Skeletal muscle tissue (tissue), 3 donors: ENCODE measurements at regions not wholly inside any gene's neighbourhood (a gene's known extent, or its start where the extent isn't known, plus 50 kb on each side); places are given as distances from the start of the nearest gene placed in this dataset.

ENCODE experiments used
- H3K27ac ChIP-seq: one replicate; pipeline ENCODE4 v1.7.0; 2013; ENCODE audit warnings: mild to moderate bottlenecking, low read depth, low read length, inconsistent platforms
- H3K27me3 ChIP-seq, 3 donors: one replicate each; pipeline ENCODE4 v1.7.0; 2013; ENCODE audit warnings: low read length in 3 of 3; ENCODE audit not compliant: control insufficient read depth in 3 of 3, insufficient read depth in 3 of 3
- H3K36me3 ChIP-seq, 3 donors: one replicate each; pipeline ENCODE4 v1.7.0; 2013; ENCODE audit warnings: low read length in 3 of 3; ENCODE audit not compliant: control insufficient read depth in 3 of 3, insufficient read depth in 3 of 3
- H3K4me1 ChIP-seq, 3 donors: one replicate each; pipeline ENCODE4 v1.7.0; 2013; ENCODE audit warnings: low read length in 3 of 3, mild to moderate bottlenecking in 3 of 3; ENCODE audit not compliant: control insufficient read depth in 3 of 3, insufficient read depth in 3 of 3
- H3K4me3 ChIP-seq, 3 donors: one replicate each; pipeline ENCODE4 v1.7.0; 2013; ENCODE audit warnings: low read length in 3 of 3
- H3K9ac ChIP-seq, 3 donors: one replicate each; pipeline ENCODE4 v1.7.0; 2013; ENCODE audit warnings: low read length in 3 of 3, mild to moderate bottlenecking in 3 of 3, moderate library complexity in 2 of 3, low read depth in 1 of 3
- H3K9me3 ChIP-seq, 3 donors: one replicate each; pipeline ENCODE4 v1.7.0; 2013; ENCODE audit warnings: low read length in 3 of 3; ENCODE audit not compliant: control insufficient read depth in 3 of 3
- donor health status: Osteomylitis.

DNA sequence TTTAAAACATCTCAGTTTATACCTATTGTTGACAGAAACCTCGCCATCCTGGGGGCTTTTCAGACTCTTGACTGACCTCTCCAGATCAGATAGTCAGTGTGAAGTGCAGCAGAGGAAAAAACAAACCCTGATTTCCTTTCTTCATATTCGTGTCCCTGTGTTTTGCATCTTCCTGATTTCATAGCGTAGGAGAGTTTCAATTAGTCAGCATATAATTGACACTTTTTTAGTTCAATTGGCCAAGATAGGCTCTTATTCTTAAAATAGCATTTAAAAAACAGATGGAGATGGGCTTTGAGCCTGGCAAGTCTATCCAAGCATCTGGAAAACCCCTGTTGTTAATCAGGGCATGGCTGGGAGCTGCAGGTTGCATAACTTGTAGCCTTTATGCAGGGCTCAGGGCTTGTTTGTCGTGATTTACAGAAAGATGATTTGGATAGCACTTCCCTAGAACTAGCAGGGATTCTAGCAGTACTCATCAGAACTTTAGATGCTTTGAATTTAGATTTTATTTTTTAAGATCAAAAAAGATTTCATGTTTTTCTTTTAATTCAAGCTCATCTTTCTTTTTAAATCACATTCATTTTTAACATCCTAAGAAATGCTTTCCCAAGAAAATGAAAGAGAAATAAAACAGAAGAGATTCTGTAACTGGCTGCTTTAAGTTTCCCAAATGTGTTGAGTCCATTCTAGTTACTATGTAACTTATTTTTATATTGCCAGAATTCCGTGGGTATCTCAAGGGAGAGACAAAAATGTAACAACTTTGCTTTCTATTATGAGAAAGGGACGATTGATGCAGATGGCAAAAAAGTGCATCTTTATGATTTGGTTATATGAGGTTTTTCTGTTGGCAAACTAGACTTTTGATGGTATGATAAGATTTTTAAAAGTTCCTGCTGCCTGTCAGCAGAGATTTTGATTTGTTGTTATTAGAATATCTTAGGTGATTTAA, 270.8 kb upstream of the FZD8 start:
- H3K27me3 ChIP-seq = no peaks in the 10 kb centered on the region
- no peak overlapping the region for H3K27ac ChIP-seq
- no peak overlapping the region for H3K9ac ChIP-seq
- H3K4me3 ChIP-seq = no peak overlapping the region
- peaks cover 0 to 3% (median 0%) of the 10 kb centered on the region in 3 donors for H3K4me1 ChIP-seq
- no peaks in the 10 kb centered on the region for H3K36me3 ChIP-seq
- no peaks in the 10 kb centered on the region for H3K9me3 ChIP-seq

DNA sequence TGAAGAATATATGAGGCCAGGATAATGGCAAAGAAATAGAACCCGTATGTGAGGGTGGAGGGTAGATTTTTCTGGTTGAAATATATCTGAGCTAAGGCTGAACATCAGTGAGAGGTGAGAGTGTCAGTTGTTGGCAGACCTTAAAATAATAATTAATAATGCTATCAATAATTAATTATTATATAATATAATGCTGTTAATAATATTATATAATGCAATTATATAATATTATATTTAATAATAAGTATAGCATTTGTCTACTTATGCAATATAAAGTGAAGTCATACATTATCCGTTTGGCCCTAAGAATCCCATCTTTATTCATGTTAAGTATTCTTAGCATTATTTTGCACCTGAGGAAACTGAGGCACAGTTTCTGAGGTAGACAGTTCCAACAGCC, 269.9 kb upstream of the FZD8 start:
- no peaks in the 10 kb centered on the region for H3K36me3 ChIP-seq
- H3K4me1 ChIP-seq = peaks cover 0 to 3% (median 0%) of the 10 kb centered on the region in 3 donors
- H3K4me3 ChIP-seq = no peak overlapping the region
- H3K9me3 ChIP-seq = no peaks in the 10 kb centered on the region
- no peak overlapping the region for H3K9ac ChIP-seq
- H3K27me3 ChIP-seq = no peaks in the 10 kb centered on the region
- no peak overlapping the region for H3K27ac ChIP-seq

DNA sequence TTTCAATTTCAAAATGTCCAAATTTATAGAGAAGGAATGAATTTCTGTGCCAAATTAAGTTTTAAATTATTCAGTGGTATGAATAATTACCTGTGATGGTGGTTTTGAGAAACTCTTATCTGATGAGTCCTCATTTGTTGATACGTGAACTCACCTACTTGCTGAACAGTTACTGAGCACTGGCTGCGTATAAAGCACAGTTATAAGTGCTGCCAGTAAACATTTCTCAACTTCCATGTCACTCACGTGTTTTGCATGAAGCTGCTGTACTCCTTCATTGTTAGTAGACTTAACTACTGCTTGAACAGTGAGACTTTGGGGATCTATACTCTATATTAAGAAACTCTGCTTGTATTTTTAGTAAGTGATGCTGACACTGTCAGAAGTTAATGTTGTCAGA, 269.1 kb upstream of the FZD8 start:
- Histone ChIP-seq H3K27me3 (no peaks in the 10 kb centered on the region), H3K4me3 (no peak overlapping the region), H3K36me3 (no peaks in the 10 kb centered on the region), H3K27ac (no peak overlapping the region), H3K9ac (no peak overlapping the region), H3K9me3 (no peaks in the 10 kb centered on the region), H3K4me1 (peaks cover 0 to 3% (median 0%) of the 10 kb centered on the region in 3 donors)

DNA sequence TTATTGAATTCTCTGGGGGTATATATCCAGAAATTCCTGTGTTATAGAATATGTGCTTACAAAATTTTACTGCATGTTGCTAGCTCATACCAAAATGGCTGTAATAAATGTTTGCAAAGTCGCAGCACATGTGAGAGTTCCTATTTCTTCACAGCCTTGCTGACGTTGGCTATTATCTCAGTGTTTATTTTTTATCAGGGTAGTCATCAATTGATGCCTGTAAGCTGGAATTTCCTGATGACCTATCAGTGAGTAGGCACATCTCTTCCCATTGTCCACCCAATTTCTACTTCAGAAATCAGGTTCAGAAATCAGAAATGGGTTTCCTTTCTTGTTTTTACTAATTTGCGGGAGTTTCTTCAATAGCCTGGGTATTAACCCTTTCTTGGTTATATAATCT, 268.1 kb upstream of the FZD8 start:
- Histone ChIP-seq H3K27me3 (no peaks in the 10 kb centered on the region), H3K9ac (no peak overlapping the region), H3K9me3 (no peaks in the 10 kb centered on the region), H3K27ac (no peak overlapping the region), H3K4me3 (no peak overlapping the region), H3K4me1 (peaks cover 0 to 3% (median 0%) of the 10 kb centered on the region in 3 donors), H3K36me3 (no peaks in the 10 kb centered on the region)

DNA sequence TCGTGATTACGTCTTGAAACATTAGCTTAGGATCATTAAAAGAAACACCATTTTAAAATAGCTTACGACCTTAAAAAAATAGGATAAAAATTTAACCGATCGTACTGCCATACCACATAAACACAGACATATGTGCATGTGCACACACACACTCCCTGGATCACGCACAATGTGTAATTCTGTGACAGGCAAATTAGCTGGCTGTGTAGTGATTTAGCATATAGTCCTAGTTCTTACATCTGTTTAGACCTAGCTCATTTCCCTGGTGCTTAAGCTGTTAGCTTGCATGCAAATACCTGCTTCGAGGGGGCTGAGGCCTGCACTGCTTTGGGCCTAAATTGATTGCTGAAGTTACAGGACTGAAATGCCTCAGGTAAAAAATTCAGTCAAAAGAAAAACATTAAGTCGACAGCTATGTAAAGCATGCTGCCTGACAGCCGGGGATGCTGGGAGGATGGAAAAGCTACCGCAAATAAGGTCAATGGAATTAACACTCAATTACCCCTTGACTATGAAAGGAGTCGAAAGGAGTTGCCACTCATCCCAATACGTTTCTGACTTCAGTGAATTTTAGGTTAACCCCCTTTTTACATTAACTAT, 267.1 kb upstream of the FZD8 start:
- H3K9ac ChIP-seq = no peak overlapping the region
- H3K4me1 ChIP-seq = peaks cover 0 to 3% (median 0%) of the 10 kb centered on the region in 3 donors
- no peaks in the 10 kb centered on the region for H3K9me3 ChIP-seq
- H3K4me3 ChIP-seq = no peak overlapping the region
- no peaks in the 10 kb centered on the region for H3K36me3 ChIP-seq
- H3K27ac ChIP-seq = no peak overlapping the region
- no peaks in the 10 kb centered on the region for H3K27me3 ChIP-seq

DNA sequence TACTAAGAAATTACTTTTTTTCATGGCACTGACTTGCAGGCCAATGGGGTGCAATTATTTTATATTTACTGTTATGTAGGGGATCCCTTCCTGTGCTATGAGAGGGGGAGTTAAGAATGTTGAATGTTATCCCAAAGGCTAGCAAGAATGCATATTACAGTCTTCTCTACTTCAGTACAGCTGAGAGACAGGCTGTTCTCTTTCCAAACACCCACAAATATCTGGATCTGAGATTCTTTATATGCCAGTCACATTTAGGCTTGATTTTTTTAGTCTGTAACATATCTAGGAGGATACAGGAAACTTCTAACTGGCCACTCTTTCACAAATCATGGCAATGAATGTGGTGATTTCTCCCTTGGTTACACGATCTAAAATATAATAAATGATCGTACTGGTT, 266.4 kb upstream of the FZD8 start:
- Histone ChIP-seq H3K27me3 (no peaks in the 10 kb centered on the region), H3K36me3 (no peaks in the 10 kb centered on the region), H3K27ac (no peak overlapping the region), H3K4me1 (peaks cover 0 to 3% (median 0%) of the 10 kb centered on the region in 3 donors), H3K9ac (no peak overlapping the region), H3K9me3 (no peaks in the 10 kb centered on the region), H3K4me3 (no peak overlapping the region)

DNA sequence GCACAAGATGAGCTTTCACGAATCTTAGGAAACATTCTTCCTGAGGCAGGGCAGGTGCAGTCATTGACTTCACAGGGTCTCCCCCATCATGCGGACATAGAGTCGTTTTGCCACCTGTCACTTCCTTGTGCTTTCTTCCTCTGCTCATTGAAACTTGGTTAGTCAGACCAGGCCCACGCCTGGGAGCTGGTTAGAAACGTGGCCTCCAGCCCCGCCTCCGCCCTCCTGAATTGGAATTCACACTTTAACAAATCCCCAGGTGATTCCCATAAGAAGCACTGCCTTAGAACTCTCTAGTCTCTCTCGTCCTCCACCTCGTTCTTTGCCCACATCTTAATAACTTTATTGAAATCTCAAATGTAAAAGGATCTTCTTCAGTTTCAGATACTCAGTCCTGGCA, 265.5 kb upstream of the FZD8 start:
- Histone ChIP-seq H3K4me3 (no peak overlapping the region), H3K9me3 (no peaks in the 10 kb centered on the region), H3K27me3 (no peaks in the 10 kb centered on the region), H3K4me1 (peaks cover 0 to under 1% (median 0%) of the 10 kb centered on the region in 3 donors), H3K27ac (no peak overlapping the region), H3K9ac (no peak overlapping the region), H3K36me3 (no peaks in the 10 kb centered on the region)

DNA sequence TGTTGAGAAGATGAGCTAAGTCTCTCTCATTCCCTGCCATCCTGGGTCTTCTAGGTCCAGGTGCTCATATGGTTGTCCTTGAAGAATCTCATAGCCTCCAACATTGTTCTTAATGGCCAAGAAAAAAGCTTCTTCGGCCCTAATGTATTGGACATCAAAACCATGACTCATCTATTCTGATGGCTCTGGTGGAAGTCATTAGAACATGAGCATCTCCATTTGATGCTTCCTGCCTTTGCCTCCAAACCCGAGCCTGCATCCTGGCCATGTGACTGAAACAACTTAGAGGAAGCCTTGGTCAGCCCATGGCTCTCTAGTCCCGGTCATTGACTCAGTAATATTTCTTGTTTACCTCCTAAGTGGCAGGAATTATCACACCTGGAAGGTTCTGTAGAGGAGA, 264.1 kb upstream of the FZD8 start:
- H3K4me1 ChIP-seq = no peaks in the 10 kb centered on the region
- H3K9ac ChIP-seq = no peak overlapping the region
- no peak overlapping the region for H3K27ac ChIP-seq
- H3K27me3 ChIP-seq = no peaks in the 10 kb centered on the region
- H3K9me3 ChIP-seq = no peaks in the 10 kb centered on the region
- no peaks in the 10 kb centered on the region for H3K36me3 ChIP-seq
- H3K4me3 ChIP-seq = no peak overlapping the region

DNA sequence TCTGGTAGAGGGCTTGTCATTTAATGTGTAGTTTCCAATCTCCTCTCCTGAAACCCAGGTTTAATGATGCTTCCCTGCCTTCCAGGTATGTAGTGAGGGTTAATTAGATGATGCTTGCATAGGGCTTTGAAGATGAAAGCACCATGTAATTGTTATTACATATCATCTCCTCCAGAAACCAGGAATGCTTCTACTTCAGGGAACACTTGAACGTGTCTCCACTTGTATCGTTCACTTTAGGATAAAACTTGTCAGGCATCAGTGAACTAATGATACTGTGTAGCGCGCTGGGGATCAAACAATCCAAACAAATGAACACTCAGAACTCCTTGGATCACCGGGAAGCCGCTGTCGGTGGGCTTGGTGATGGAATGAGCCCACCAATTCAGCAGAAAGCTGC, 260.9 kb upstream of the FZD8 start:
- Histone ChIP-seq H3K9ac (no peak overlapping the region), H3K4me3 (no peak overlapping the region), H3K27ac (no peak overlapping the region), H3K4me1 (no peaks in the 10 kb centered on the region), H3K9me3 (no peaks in the 10 kb centered on the region), H3K27me3 (peaks cover 0 to 2% (median 0%) of the 10 kb centered on the region in 3 donors), H3K36me3 (no peaks in the 10 kb centered on the region)

DNA sequence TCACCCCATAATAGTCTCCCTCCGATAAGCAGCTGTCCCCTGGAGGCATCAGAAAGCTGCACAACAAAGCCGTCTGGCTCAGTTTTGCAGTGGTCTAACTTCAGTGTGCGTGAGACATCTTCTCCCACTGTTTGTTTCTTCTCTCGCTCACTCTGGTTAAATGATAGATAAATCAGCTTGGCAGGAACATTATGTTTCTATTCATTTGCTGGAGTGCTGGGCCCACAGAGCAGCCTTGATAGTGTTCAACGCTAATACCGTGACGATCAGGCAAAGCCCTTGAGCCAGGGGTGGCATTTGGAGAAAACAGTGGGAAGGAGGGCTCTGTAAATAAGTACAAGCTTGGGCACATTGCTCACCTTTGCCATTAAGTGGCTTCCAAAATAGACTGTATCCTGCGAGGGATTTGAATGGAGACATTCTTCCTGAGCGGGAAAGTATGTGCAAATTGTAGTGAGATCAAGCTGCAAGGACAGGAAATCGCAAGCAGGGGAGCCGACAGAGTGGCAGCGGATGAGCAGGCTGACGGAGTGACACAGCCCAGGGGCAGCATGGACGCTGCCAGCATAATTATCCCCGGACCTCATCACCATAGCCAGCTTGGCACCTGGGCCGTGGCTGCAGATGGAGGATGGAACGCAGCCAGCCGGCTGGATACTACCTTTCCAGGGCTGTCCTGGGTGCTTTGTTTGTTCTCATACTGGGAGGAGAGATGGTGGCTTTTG, 256.8 kb upstream of the FZD8 start:
- peaks cover 0 to 4% (median 0%) of the 10 kb centered on the region in 3 donors for H3K27me3 ChIP-seq
- no peaks in the 10 kb centered on the region for H3K9me3 ChIP-seq
- H3K27ac ChIP-seq = no peak overlapping the region
- H3K36me3 ChIP-seq = no peaks in the 10 kb centered on the region
- H3K4me3 ChIP-seq = no peak overlapping the region
- no peak overlapping the region for H3K9ac ChIP-seq
- H3K4me1 ChIP-seq = no peaks in the 10 kb centered on the region
